Dermis microvascular lymphatic vessel endothelial cell (primary cell): ENCODE measurements at regions not wholly inside any gene's neighbourhood (a gene's known extent, or its start where the extent isn't known, plus 50 kb on each side); places are given as distances from the start of the nearest gene placed in this dataset.

Source experiments
- DNase-seq, 2 donors: peaks; one replicate each; pipeline versions ENCODE4 v3.0.0 to v3.0.0-alpha.2; 2010; ENCODE audit warnings: low read depth in 2 of 2

- no peak for DNase-seq
These were observed 183.0 kb downstream of the GBA3 start for GRCh38 chr4:22875587-22876257.

- no peak for DNase-seq
These were observed 181.7 kb downstream of the GBA3 start for GRCh38 chr4:22874334-22874912.

GRCh38 chr4:22873899-22874298, 181.2 kb downstream of the GBA3 start:
- no peak for DNase-seq

- no peak for DNase-seq
These were observed 178.2 kb downstream of the GBA3 start for GRCh38 chr4:22870847-22871449.

- DNase-seq: no peak
These were observed 176.5 kb downstream of the GBA3 start for GRCh38 chr4:22869235-22869634.
